ENCODE measurements at regions not wholly inside any gene's neighbourhood (a gene's known extent, or its start where the extent isn't known, plus 50 kb on each side); places are given as distances from the start of the nearest gene placed in this dataset.
A peak's percentile ranks its signal among the peaks of the same experiment; 100 is the strongest.
"Not testable (repeated sequence)": the region's sequence is repeated elsewhere in the genome, so short reads cannot be mapped to it uniquely, and the experiment has no call there.

- DNase-seq (peak; percentile 14), ATAC-seq (no peak)
- CTCF ChIA-PET: no interaction called here
- no peaks in the 10 kb centered on the region for H3K36me3 Mint-ChIP-seq
- peaks cover 4% of the 10 kb centered on the region for H3K9me3 Mint-ChIP-seq (ENCODE audit: low read depth)
- H3K4me3 Mint-ChIP-seq: no peak overlapping the region
- H3K27me3 Mint-ChIP-seq: no peaks in the 10 kb centered on the region
- no peaks in the 10 kb centered on the region for H3K4me1 Mint-ChIP-seq
- H3K27ac Mint-ChIP-seq: no peak overlapping the region
Measured at GRCh38 chr15:25169318-25169717, 214.5 kb downstream of the SNRPN start.

GRCh38 chr15:25170113-25170731 is 215.4 kb downstream of the SNRPN start:
- H3K27ac Mint-ChIP-seq: no peak overlapping the region
- CTCF ChIA-PET: no interaction called here
- H3K4me1 Mint-ChIP-seq: no peaks in the 10 kb centered on the region
- H3K27me3 Mint-ChIP-seq: no peaks in the 10 kb centered on the region
- H3K4me3 Mint-ChIP-seq: no peak overlapping the region
- peaks cover 9% of the 10 kb centered on the region for H3K9me3 Mint-ChIP-seq (ENCODE audit: low read depth)
- H3K36me3 Mint-ChIP-seq: no peaks in the 10 kb centered on the region
- DNase-seq (peak; percentile 18), ATAC-seq (no peak)

- Mint-ChIP-seq H3K27me3 (no peaks in the 10 kb centered on the region), H3K27ac (no peak overlapping the region)
Measured at GRCh38 chr15:25170781-25171110, 216.0 kb downstream of the SNRPN start.

GRCh38 chr15:25171111-25171811 is 216.5 kb downstream of the SNRPN start:
- CTCF ChIA-PET: no interaction called here
- H3K4me1 Mint-ChIP-seq: no peaks in the 10 kb centered on the region
- H3K27me3 Mint-ChIP-seq: no peaks in the 10 kb centered on the region
- no peak for ATAC-seq
- H3K9me3 Mint-ChIP-seq (ENCODE audit: low read depth): peaks cover 11% of the 10 kb centered on the region
- DNase-seq: peak; percentile 30
- no peak overlapping the region for H3K4me3 Mint-ChIP-seq
- H3K36me3 Mint-ChIP-seq: no peaks in the 10 kb centered on the region
- no peak overlapping the region for H3K27ac Mint-ChIP-seq

More at GRCh38 chr15:25170781-25171110, 216.0 kb downstream of the SNRPN start:
- H3K9me3 Mint-ChIP-seq (ENCODE audit: low read depth): peaks cover 9% of the 10 kb centered on the region
- DNase-seq: no peak
- no peaks in the 10 kb centered on the region for H3K4me1 Mint-ChIP-seq
- CTCF ChIA-PET: no interaction called here
- H3K4me3 Mint-ChIP-seq: no peak overlapping the region
- no peaks in the 10 kb centered on the region for H3K36me3 Mint-ChIP-seq
- no peak for ATAC-seq

GRCh38 chr15:25171856-25172687 is 217.3 kb downstream of the SNRPN start:
- Mint-ChIP-seq H3K36me3 (no peaks in the 10 kb centered on the region), H3K9me3 (ENCODE audit: low read depth) (peaks cover 11% of the 10 kb centered on the region), H3K4me1 (no peaks in the 10 kb centered on the region), H3K27ac (no peak overlapping the region), H3K27me3 (no peaks in the 10 kb centered on the region), H3K4me3 (no peak overlapping the region)
- no peak for ATAC-seq
- CTCF ChIA-PET: no interaction called here
- peak; percentile 22 for DNase-seq

- peaks cover 11% of the 10 kb centered on the region for H3K9me3 Mint-ChIP-seq (ENCODE audit: low read depth)
- H3K27me3 Mint-ChIP-seq: no peaks in the 10 kb centered on the region
- CTCF ChIA-PET: no interaction called here
- ATAC-seq (no peak), DNase-seq (peak; percentile 7)
- H3K36me3 Mint-ChIP-seq: no peaks in the 10 kb centered on the region
- no peaks in the 10 kb centered on the region for H3K4me1 Mint-ChIP-seq
- H3K4me3 Mint-ChIP-seq: no peak overlapping the region
- no peak overlapping the region for H3K27ac Mint-ChIP-seq
Measured at GRCh38 chr15:25172691-25173090, 217.9 kb downstream of the SNRPN start.

- Mint-ChIP-seq H3K4me3 (no peak overlapping the region), H3K27ac (no peak overlapping the region)
- DNase-seq: no peak
Measured at GRCh38 chr15:25173241-25174028, 218.6 kb downstream of the SNRPN start.

GRCh38 chr15:25174149-25174548 is 219.4 kb downstream of the SNRPN start:
- H3K27me3 Mint-ChIP-seq, ATAC-seq, H3K36me3 Mint-ChIP-seq, H3K27ac Mint-ChIP-seq, H3K4me3 Mint-ChIP-seq, H3K4me1 Mint-ChIP-seq, CTCF ChIA-PET: not testable (repeated sequence)
- DNase-seq: peak; percentile 11
- H3K9me3 Mint-ChIP-seq (ENCODE audit: low read depth): peaks cover 11% of the 10 kb centered on the region

More at GRCh38 chr15:25173241-25174028, 218.6 kb downstream of the SNRPN start:
- Mint-ChIP-seq H3K36me3 (no peaks in the 10 kb centered on the region), H3K27me3 (no peaks in the 10 kb centered on the region), H3K4me1 (no peaks in the 10 kb centered on the region), H3K9me3 (ENCODE audit: low read depth) (peaks cover 11% of the 10 kb centered on the region)
- CTCF ChIA-PET: no interaction called here
- no peak for ATAC-seq

- peak; percentile 18 for DNase-seq
- Mint-ChIP-seq H3K27me3 (no peaks in the 10 kb centered on the region), H3K9me3 (ENCODE audit: low read depth) (peaks cover 8% of the 10 kb centered on the region), H3K36me3 (no peaks in the 10 kb centered on the region), H3K4me3 (no peak overlapping the region), H3K27ac (no peak overlapping the region), H3K4me1 (no peaks in the 10 kb centered on the region)
- CTCF ChIA-PET: no interaction called here
- ATAC-seq: no peak
Measured at GRCh38 chr15:25175033-25175788, 220.4 kb downstream of the SNRPN start.

- Mint-ChIP-seq H3K9me3 (ENCODE audit: low read depth) (peaks cover 8% of the 10 kb centered on the region), H3K4me1 (no peaks in the 10 kb centered on the region)
- peak; percentile 15 for DNase-seq
Measured at GRCh38 chr15:25175789-25176615, 221.2 kb downstream of the SNRPN start.

GRCh38 chr15:25176616-25176923 is 221.8 kb downstream of the SNRPN start:
- H3K27me3 Mint-ChIP-seq: no peaks in the 10 kb centered on the region
- peaks cover 8% of the 10 kb centered on the region for H3K9me3 Mint-ChIP-seq (ENCODE audit: low read depth)
- H3K4me1 Mint-ChIP-seq: no peaks in the 10 kb centered on the region
- no peaks in the 10 kb centered on the region for H3K36me3 Mint-ChIP-seq
- no peak for ATAC-seq
- no peak overlapping the region for H3K4me3 Mint-ChIP-seq
- H3K27ac Mint-ChIP-seq: no peak overlapping the region
- CTCF ChIA-PET: no interaction called here
- peak; percentile 22 for DNase-seq

More at GRCh38 chr15:25175789-25176615, 221.2 kb downstream of the SNRPN start:
- CTCF ChIA-PET: no interaction called here
- no peak for ATAC-seq
- Mint-ChIP-seq H3K4me3 (no peak overlapping the region), H3K27ac (no peak overlapping the region), H3K36me3 (no peaks in the 10 kb centered on the region), H3K27me3 (no peaks in the 10 kb centered on the region)

All from activated CD8-positive, alpha-beta memory T cell treated with anti-CD3 and anti-CD28 coated beads, Interleukin-2, amount 10 ng/mL, durations not matched to agents 7 days and 5 days (primary cell).